Smooth muscle cell (in vitro differentiated cells): ENCODE measurements at regions not wholly inside any gene's neighbourhood (a gene's known extent, or its start where the extent isn't known, plus 50 kb on each side); places are given as distances from the start of the nearest gene placed in this dataset.

ENCODE experiments used
- DNase-seq: peaks from one replicate; lab custom pipeline; 2025; ENCODE audit not compliant: unreplicated experiment; lab: John Stamatoyannopoulos, UW
- H2AFZ ChIP-seq: fragments of 200-600 bp; sonication (generic); 2 replicates; pipeline ENCODE4 v1.6.0; 2016; ENCODE audit warnings: antibody characterized with exemption, low read depth, mild to moderate bottlenecking
- H3F3A ChIP-seq: fragments of 200-600 bp; sonication (generic); 2 replicates; pipeline ENCODE4 v1.6.0; 2017; ENCODE audit warnings: antibody characterized with exemption, low read depth
- H3K27ac ChIP-seq: fragments of 200-600 bp; sonication (generic); 2 replicates; pipeline ENCODE4 v1.5.1; 2016; ENCODE audit warnings: low read depth, mild to moderate bottlenecking
- H3K27me3 ChIP-seq: fragments of 200-600 bp; sonication (generic); 2 replicates; pipeline ENCODE4 v1.6.1; 2016; ENCODE audit warnings: low read depth, mild to moderate bottlenecking
- H3K36me3 ChIP-seq: fragments of 200-600 bp; sonication (generic); 2 replicates; pipeline ENCODE4 v1.5.1; 2016; ENCODE audit warnings: low read depth
- H3K4me1 ChIP-seq: fragments of 200-600 bp; sonication (generic); 2 replicates; pipeline ENCODE4 v1.5.1; 2016; ENCODE audit warnings: low read depth
- H3K4me2 ChIP-seq: fragments of 200-600 bp; sonication (generic); 2 replicates; pipeline ENCODE4 v1.6.0; 2016; ENCODE audit warnings: mild to moderate bottlenecking
- H3K4me3 ChIP-seq: fragments of 200-600 bp; sonication (generic); 2 replicates; pipeline ENCODE4 v1.5.1; 2016; ENCODE audit warnings: mild to moderate bottlenecking
- H3K79me2 ChIP-seq: fragments of 200-600 bp; sonication (generic); 2 replicates; pipeline ENCODE4 v1.6.0; 2016; ENCODE audit warnings: low read depth, mild to moderate bottlenecking
- H3K9ac ChIP-seq: fragments of 200-600 bp; sonication (generic); 2 replicates; pipeline ENCODE4 v1.6.0; 2016; ENCODE audit warnings: low read depth
- H3K9me3 ChIP-seq: fragments of 200-600 bp; sonication (generic); replicated peaks from 2 replicates; pipeline ENCODE4 v1.5.1; 2016; ENCODE audit warnings: low read depth
- H4K20me1 ChIP-seq: fragments of 200-600 bp; sonication (generic); 2 replicates; pipeline ENCODE4 v1.6.0; 2016; ENCODE audit warnings: low read depth
- WGBS: methylation state at CpG from one replicate; pipeline ENCODE4 v1.1.7; 2016; ENCODE audit warnings: low lambda C conversion rate; 5-methylcytosine and 5-hydroxymethylcytosine counted together
- TF ChIP-seq, protein P1 (sequence below): fragments of 200-600 bp; sonication (generic); IDR thresholded peaks from 2 replicates; pipeline ENCODE4 v1.5.1; 2017; ENCODE audit warnings: borderline replicate concordance, mild to moderate bottlenecking, antibody characterized with exemption; ENCODE audit not compliant: insufficient read depth, poor library complexity, severe bottlenecking

DNA sequence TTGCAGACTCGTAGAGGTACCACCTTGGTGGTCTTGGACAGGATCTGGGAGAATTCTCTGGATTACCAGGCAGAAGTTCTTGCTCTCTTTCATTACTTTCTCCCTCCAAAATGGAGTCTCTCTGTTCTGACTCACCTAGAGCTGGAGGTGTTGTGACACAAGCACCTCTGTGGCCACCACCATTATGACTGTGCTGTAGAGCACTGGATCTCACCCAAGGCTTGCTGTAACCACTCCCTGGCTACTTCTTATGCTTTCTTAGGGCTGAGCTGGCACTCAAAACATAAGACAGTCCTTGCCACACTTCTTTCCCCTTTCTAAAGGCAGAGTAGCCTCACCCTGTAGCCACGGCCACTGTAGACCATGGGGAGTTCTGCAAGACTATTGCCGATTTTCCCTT lies 296.6 kb upstream of the DIPK2B start:
- Histone ChIP-seq H4K20me1 (no peaks in the 10 kb centered on the region), H2AFZ (no peak overlapping the region), H3K27ac (no peak overlapping the region), H3K9ac (no peak overlapping the region), H3K36me3 (no peaks in the 10 kb centered on the region), H3K4me1 (no peaks in the 10 kb centered on the region), H3K79me2 (no peaks in the 10 kb centered on the region), H3F3A (no peaks in the 10 kb centered on the region), H3K27me3 (no peaks in the 10 kb centered on the region), H3K4me3 (no peak overlapping the region), H3K4me2 (no peak overlapping the region), H3K9me3 (peaks cover 4% of the 10 kb centered on the region)
- WGBS: 84% methylated on average over 3 of the region's 3 CpGs
- TF ChIP-seq, protein P1, sequence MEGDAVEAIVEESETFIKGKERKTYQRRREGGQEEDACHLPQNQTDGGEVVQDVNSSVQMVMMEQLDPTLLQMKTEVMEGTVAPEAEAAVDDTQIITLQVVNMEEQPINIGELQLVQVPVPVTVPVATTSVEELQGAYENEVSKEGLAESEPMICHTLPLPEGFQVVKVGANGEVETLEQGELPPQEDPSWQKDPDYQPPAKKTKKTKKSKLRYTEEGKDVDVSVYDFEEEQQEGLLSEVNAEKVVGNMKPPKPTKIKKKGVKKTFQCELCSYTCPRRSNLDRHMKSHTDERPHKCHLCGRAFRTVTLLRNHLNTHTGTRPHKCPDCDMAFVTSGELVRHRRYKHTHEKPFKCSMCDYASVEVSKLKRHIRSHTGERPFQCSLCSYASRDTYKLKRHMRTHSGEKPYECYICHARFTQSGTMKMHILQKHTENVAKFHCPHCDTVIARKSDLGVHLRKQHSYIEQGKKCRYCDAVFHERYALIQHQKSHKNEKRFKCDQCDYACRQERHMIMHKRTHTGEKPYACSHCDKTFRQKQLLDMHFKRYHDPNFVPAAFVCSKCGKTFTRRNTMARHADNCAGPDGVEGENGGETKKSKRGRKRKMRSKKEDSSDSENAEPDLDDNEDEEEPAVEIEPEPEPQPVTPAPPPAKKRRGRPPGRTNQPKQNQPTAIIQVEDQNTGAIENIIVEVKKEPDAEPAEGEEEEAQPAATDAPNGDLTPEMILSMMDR: no peak
- no peak for DNase-seq

DNA sequence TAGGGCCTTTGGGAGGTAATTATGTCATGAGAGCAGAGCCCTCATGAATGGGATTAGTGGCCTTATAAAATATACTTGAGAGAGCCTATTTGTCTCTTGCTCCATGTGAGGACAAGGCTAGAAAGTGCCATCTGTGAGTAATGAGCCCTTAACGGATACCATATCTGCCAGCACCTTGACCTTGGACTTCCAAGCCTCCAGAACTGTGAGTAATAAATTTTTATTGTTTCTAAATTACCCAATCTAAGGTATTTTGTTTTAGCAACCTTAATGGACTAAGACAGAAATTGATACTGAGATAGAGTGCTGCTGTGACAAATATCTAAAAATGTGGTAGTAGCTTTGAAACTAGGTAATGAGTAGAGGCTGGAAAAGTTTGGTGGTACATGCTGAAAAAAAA lies 285.0 kb upstream of the DIPK2B start:
- no peaks in the 10 kb centered on the region for H3K27me3 ChIP-seq
- 68% methylated on average over 1 of the region's 1 CpG for WGBS
- H3K27ac ChIP-seq: no peak overlapping the region
- no peak for DNase-seq
- H3K4me1 ChIP-seq: no peaks in the 10 kb centered on the region
- H3K4me2 ChIP-seq: no peak overlapping the region
- no peak overlapping the region for H3K4me3 ChIP-seq
- no peaks in the 10 kb centered on the region for H4K20me1 ChIP-seq
- no peaks in the 10 kb centered on the region for H3K9me3 ChIP-seq
- no peaks in the 10 kb centered on the region for H3K36me3 ChIP-seq
- no peak overlapping the region for H3K9ac ChIP-seq
- TF ChIP-seq, protein P1: no peak
- H2AFZ ChIP-seq: no peak overlapping the region
- no peaks in the 10 kb centered on the region for H3K79me2 ChIP-seq
- H3F3A ChIP-seq: no peaks in the 10 kb centered on the region

DNA sequence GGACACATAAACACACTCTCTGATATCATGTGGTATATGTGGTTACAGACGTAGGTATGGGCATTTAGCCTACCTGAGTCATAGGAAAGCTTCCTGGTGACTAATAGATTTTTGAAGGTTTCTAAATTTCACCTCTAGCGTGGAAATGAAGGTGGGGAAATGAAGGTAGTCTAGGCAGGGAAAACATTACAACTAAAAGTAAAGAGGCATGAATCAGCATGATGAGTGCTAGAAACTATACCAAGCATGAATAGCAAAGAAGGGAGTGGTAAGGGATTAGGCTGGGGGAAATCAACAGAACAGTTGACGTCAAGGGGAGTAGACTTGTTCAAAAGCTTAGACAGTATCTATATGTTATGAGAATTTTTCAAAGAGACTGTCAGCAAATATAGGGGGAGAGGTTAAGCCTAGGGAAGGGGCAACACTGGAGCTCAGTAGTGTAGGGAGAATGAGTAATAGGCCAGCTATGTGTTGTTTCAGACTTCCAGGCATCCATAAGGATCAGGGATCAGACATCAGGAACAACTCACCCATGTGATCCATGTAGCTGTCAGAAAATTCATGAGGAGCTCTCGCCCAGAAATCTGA lies 279.3 kb upstream of the DIPK2B start:
- no peaks in the 10 kb centered on the region for H3K79me2 ChIP-seq
- TF ChIP-seq, protein P1: no peak
- peak overlapping the region; percentile 95 for H3K9ac ChIP-seq
- no peaks in the 10 kb centered on the region for H4K20me1 ChIP-seq
- no peak overlapping the region for H3K4me3 ChIP-seq
- peak overlapping the region; percentile 80 for H3K4me2 ChIP-seq
- no peak for DNase-seq
- H3K9me3 ChIP-seq: no peaks in the 10 kb centered on the region
- H3F3A ChIP-seq: peaks cover 3% of the 10 kb centered on the region
- peak overlapping the region; percentile 100 for H3K27ac ChIP-seq
- 32% methylated on average over 4 of the region's 4 CpGs for WGBS
- H2AFZ ChIP-seq: no peak overlapping the region
- no peaks in the 10 kb centered on the region for H3K4me1 ChIP-seq
- no peaks in the 10 kb centered on the region for H3K27me3 ChIP-seq
- H3K36me3 ChIP-seq: no peaks in the 10 kb centered on the region

DNA sequence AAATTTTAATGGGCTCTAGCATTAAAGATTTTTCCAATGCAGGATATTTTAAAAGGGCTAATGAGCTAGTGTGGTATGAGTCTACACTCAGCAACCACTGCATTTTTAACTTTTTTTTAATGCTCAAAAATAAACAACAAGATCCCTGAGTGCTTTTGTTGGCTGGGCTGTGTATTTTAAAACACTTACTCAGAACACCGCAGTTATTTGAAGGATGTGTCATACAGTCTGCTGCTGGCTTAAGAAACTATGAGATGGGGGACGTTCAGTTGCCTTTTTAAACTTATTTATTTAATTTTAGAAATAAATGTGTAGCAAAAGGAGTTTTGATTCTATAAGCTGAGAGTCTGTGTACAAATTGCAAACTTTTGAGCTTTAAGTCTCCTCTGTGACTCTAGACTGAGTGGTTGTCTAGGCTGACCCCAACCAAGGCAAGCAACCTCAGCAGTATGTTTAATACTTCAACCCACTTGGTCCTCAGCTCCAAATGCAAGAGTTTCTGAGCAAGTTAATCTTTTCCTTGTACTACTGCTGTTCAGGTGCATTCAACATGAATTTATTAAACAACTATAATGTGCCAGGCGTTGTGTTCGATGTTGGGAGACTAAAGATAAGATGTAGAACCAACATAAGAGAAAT lies 278.6 kb upstream of the DIPK2B start:
- no peaks in the 10 kb centered on the region for H3K9me3 ChIP-seq
- H3K27me3 ChIP-seq: no peaks in the 10 kb centered on the region
- TF ChIP-seq, protein P1: no peak
- 49% methylated on average over 4 of the region's 4 CpGs for WGBS
- peak overlapping the region; percentile 100 for H3K27ac ChIP-seq
- H3K79me2 ChIP-seq: no peaks in the 10 kb centered on the region
- no peaks in the 10 kb centered on the region for H4K20me1 ChIP-seq
- peak overlapping the region; percentile 80 for H3K4me2 ChIP-seq
- H2AFZ ChIP-seq: no peak overlapping the region
- no peak overlapping the region for H3K4me3 ChIP-seq
- H3K36me3 ChIP-seq: no peaks in the 10 kb centered on the region
- H3K4me1 ChIP-seq: no peaks in the 10 kb centered on the region
- H3F3A ChIP-seq: peaks cover 3% of the 10 kb centered on the region
- peak overlapping the region; percentile 95 for H3K9ac ChIP-seq
- no peak for DNase-seq
